HFFc6 (cell line): ENCODE measurements at regions not wholly inside any gene's neighbourhood (a gene's known extent, or its start where the extent isn't known, plus 50 kb on each side); places are given as distances from the start of the nearest gene placed in this dataset.
"Not testable (repeated sequence)": the region's sequence is repeated elsewhere in the genome, so short reads cannot be mapped to it uniquely, and the experiment has no call there.

ENCODE experiments used
- DNase-seq: peaks from one replicate; pipeline ENCODE4 v3.0.0-alpha.2; 2018
- H3K27ac Mint-ChIP-seq: 2 replicates; pipeline ENCODE4 v1.8.0; 2020; ENCODE audit warnings: mild to moderate bottlenecking, mixed read lengths
- H3K27me3 Mint-ChIP-seq: 2 replicates; pipeline ENCODE4 v1.8.0; 2021; ENCODE audit warnings: mild to moderate bottlenecking, moderate library complexity, mixed read lengths; ENCODE audit not compliant: insufficient read depth
- H3K36me3 Mint-ChIP-seq: 2 replicates; pipeline ENCODE4 v1.8.0; 2021; ENCODE audit warnings: low read depth, mixed read lengths
- H3K4me1 Mint-ChIP-seq: 2 replicates; pipeline ENCODE4 v1.8.0; 2020; ENCODE audit warnings: low read depth, mixed read lengths
- H3K4me3 Mint-ChIP-seq: 2 replicates; pipeline ENCODE4 v1.8.0; 2020; ENCODE audit warnings: mild to moderate bottlenecking, moderate library complexity, mixed read lengths
- H3K9me3 Mint-ChIP-seq: 2 replicates; pipeline ENCODE4 v1.8.0; 2020; ENCODE audit warnings: mild to moderate bottlenecking, mixed read lengths
- CTCF ChIP-seq: fragments of 200-600 bp; sonication (generic); IDR thresholded peaks from 2 replicates; pipeline ENCODE4 v1.5.0; 2021; ENCODE audit warnings: antibody characterized with exemption, mild to moderate bottlenecking

GRCh38 chr1:94658221-94658620, 116.7 kb upstream of the F3 start:
- H3K27me3 Mint-ChIP-seq, result no peaks in the 10 kb centered on the region; the same call in 1 of the 2 replicates
- no peak for TF ChIP-seq CTCF
- peaks cover 74% of the 10 kb centered on the region for H3K4me1 Mint-ChIP-seq
- no peak overlapping the region for H3K4me3 Mint-ChIP-seq
- peak overlapping the region; percentile 83 for H3K27ac Mint-ChIP-seq
- peak; percentile 52 for DNase-seq
- no peaks in the 10 kb centered on the region for H3K9me3 Mint-ChIP-seq
- no peaks in the 10 kb centered on the region for H3K36me3 Mint-ChIP-seq

GRCh38 chr1:94657776-94658175, 116.2 kb upstream of the F3 start:
- H3K36me3 Mint-ChIP-seq, H3K27me3 Mint-ChIP-seq, H3K9me3 Mint-ChIP-seq, H3K4me3 Mint-ChIP-seq, DNase-seq: not testable (repeated sequence)
- H3K27ac Mint-ChIP-seq, result peak overlapping the region; percentile 83
- H3K4me1 Mint-ChIP-seq, result peaks cover 76% of the 10 kb centered on the region

- Mint-ChIP-seq H3K4me3 (no peak overlapping the region), H3K27me3 (no peaks in the 10 kb centered on the region; the same call in 1 of the 2 replicates), H3K36me3 (no peaks in the 10 kb centered on the region), H3K9me3 (no peaks in the 10 kb centered on the region), H3K27ac (peak overlapping the region; percentile 42), H3K4me1 (peaks cover 75% of the 10 kb centered on the region)
- no peak for TF ChIP-seq CTCF
- DNase-seq, result no peak
Observed at GRCh38 chr1:94656967-94657366, 115.4 kb upstream of the F3 start.

- Mint-ChIP-seq H3K27ac (no peak overlapping the region; the same call in 1 of the 2 replicates), H3K27me3 (no peaks in the 10 kb centered on the region; the same call in 1 of the 2 replicates)
Observed at GRCh38 chr1:94654919-94655318, 113.4 kb upstream of the F3 start.

GRCh38 chr1:94654459-94654858, 112.9 kb upstream of the F3 start:
- no peak overlapping the region; the same call in 1 of the 2 replicates for H3K27ac Mint-ChIP-seq
- H3K36me3 Mint-ChIP-seq, result no peaks in the 10 kb centered on the region
- peaks cover 57% of the 10 kb centered on the region for H3K4me1 Mint-ChIP-seq

More at GRCh38 chr1:94654919-94655318, 113.4 kb upstream of the F3 start:
- no peak for DNase-seq
- peaks cover 57% of the 10 kb centered on the region for H3K4me1 Mint-ChIP-seq
- H3K36me3 Mint-ChIP-seq, result no peaks in the 10 kb centered on the region
- H3K9me3 Mint-ChIP-seq, result no peaks in the 10 kb centered on the region
- TF ChIP-seq CTCF, result no peak
- no peak overlapping the region for H3K4me3 Mint-ChIP-seq

GRCh38 chr1:94654031-94654430, 112.5 kb upstream of the F3 start:
- Mint-ChIP-seq H3K36me3 (no peaks in the 10 kb centered on the region), H3K4me3 (no peak overlapping the region), H3K27ac (peak overlapping the region; percentile 24), H3K4me1 (peaks cover 53% of the 10 kb centered on the region), H3K27me3 (no peaks in the 10 kb centered on the region; the same call in 1 of the 2 replicates), H3K9me3 (no peaks in the 10 kb centered on the region)
- peak; percentile 23 for DNase-seq
- no peak for TF ChIP-seq CTCF

More at GRCh38 chr1:94654459-94654858, 112.9 kb upstream of the F3 start:
- Mint-ChIP-seq H3K4me3 (no peak overlapping the region), H3K9me3 (no peaks in the 10 kb centered on the region), H3K27me3 (no peaks in the 10 kb centered on the region; the same call in 1 of the 2 replicates)
- DNase-seq, result no peak
- TF ChIP-seq CTCF, result no peak
